GM12878 (cell line): ENCODE measurements at regions not wholly inside any gene's neighbourhood (a gene's known extent, or its start where the extent isn't known, plus 50 kb on each side); places are given as distances from the start of the nearest gene placed in this dataset.
"Not testable (repeated sequence)": the region's sequence is repeated elsewhere in the genome, so short reads cannot be mapped to it uniquely, and the experiment has no call there.

Experiments
- ATAC-seq: fragments of 200-7000 bp; cut with Tn5 transposase; 3 replicates; pipeline ENCODE4 v1.9.1; 2020; ENCODE audit warnings: mild to moderate bottlenecking, moderate library complexity
- BruUV-seq: library from RNA; stranded (reverse); fragments of 400-500 nt; replicated peaks from 2 replicates; lab custom pipeline; 2021; lab: Mats Ljungman, UMichigan
- CTCF ChIA-PET: fragments of 300-600 bp; sonication (Branson Sonifier 250); formaldehyde crosslinking; extraction: SDS; loops from one replicate; lab custom pipeline; 2021; ENCODE audit warnings: inconsistent platforms; lab: Yijun Ruan, JAX
- POLR2A ChIA-PET: fragments of 350-600 bp; formaldehyde crosslinking; extraction: SDS; loops from one replicate; lab custom pipeline; 2021; ENCODE audit warnings: inconsistent platforms; lab: Charles Lee
- RAD21 ChIA-PET: fragments of 300-600 bp; sonication (Branson Sonifier 250); formaldehyde crosslinking; loops from one replicate; lab custom pipeline; 2023; ENCODE audit warnings: antibody characterized with exemption; ENCODE audit not compliant: unreplicated experiment; lab: Charles Lee
- SMC1A ChIA-PET: fragments of 300-600 bp; sonication (Branson Sonifier 250); formaldehyde crosslinking; loops from one replicate; lab custom pipeline; 2023; ENCODE audit not compliant: unreplicated experiment, uncharacterized antibody; lab: Charles Lee
- DNase-seq: peaks from one replicate; pipeline ENCODE4 v3.0.0-alpha.2; 2011; ENCODE audit warnings: low read depth, low spot score
- FAIRE-seq: peaks from 3 replicates; lab custom pipeline; 2011; peaks lifted over from hg19 to GRCh38; lab: Jason Lieb, UNC
- H2AFZ ChIP-seq: 2 replicates; pipeline ENCODE4 v1.6.0; 2011; ENCODE audit warnings: low read depth, low read length, control low read depth; ENCODE audit not compliant: control insufficient read depth
- H3K27ac ChIP-seq: 2 replicates; pipeline ENCODE4 v1.5.1; 2011; ENCODE audit warnings: control low read depth; ENCODE audit not compliant: control insufficient read depth, insufficient read depth
- H3K27me3 ChIP-seq, 2 experiments: replicated peaks in 1 of 2; 2 replicates each; pipeline versions ENCODE4 v1.6.0 to v1.6.1; 2011; ENCODE audit warnings: low read length in 1 of 2; ENCODE audit not compliant: control insufficient read depth in 2 of 2, insufficient read depth in 2 of 2
- H3K36me3 ChIP-seq, 2 experiments: 2 replicates each; pipeline ENCODE4 v1.5.1; 2011; ENCODE audit warnings: low read length in 1 of 2; ENCODE audit not compliant: control insufficient read depth in 2 of 2, insufficient read depth in 2 of 2
- H3K4me1 ChIP-seq: 2 replicates; pipeline ENCODE4 v1.6.1; 2011; ENCODE audit warnings: mild to moderate bottlenecking, low read length, moderate library complexity, mixed read lengths; ENCODE audit not compliant: control insufficient read depth, insufficient read depth
- H3K4me2 ChIP-seq: 2 replicates; pipeline ENCODE4 v1.6.0; 2011; ENCODE audit warnings: control low read depth; ENCODE audit not compliant: control insufficient read depth, insufficient read depth
- H3K4me3 ChIP-seq: fragments of 200-600 bp; sonication (generic); 2 replicates; pipeline ENCODE4 v1.5.1; 2016
- H3K79me2 ChIP-seq: 2 replicates; pipeline ENCODE4 v1.6.0; 2011; ENCODE audit warnings: low read length; ENCODE audit not compliant: control insufficient read depth, insufficient read depth
- H3K9ac ChIP-seq: 2 replicates; pipeline ENCODE4 v1.8.0; 2011; ENCODE audit warnings: low read length, control low read depth, mixed read lengths; ENCODE audit not compliant: control insufficient read depth, insufficient read depth
- H3K9me3 ChIP-seq: replicated peaks from 3 replicates; pipeline ENCODE4 v1.5.1; 2011; ENCODE audit warnings: mild to moderate bottlenecking, low read length; ENCODE audit not compliant: control insufficient read depth, insufficient read depth
- H4K20me1 ChIP-seq: 2 replicates; pipeline ENCODE4 v1.6.0; 2011; ENCODE audit not compliant: control insufficient read depth, insufficient read depth
- BCL11A ChIP-seq: IDR thresholded peaks from 2 replicates; pipeline ENCODE4 v1.6.1; 2011; ENCODE audit warnings: low read depth, low read length
- BCLAF1 ChIP-seq: fragments of 450-650 bp; IDR thresholded peaks from 2 replicates; pipeline ENCODE4 v1.6.1; 2017; ENCODE audit warnings: antibody characterized with exemption, mild to moderate bottlenecking, moderate library complexity
- BMI1 ChIP-seq: fragments of 450-650 bp; IDR thresholded peaks from 2 replicates; pipeline ENCODE4 v1.6.1; 2016; ENCODE audit warnings: mild to moderate bottlenecking, moderate library complexity, borderline replicate concordance
- CREB1 ChIP-seq: IDR thresholded peaks from 2 replicates; pipeline ENCODE4 v1.6.1; 2012; ENCODE audit warnings: low read depth, mild to moderate bottlenecking, inconsistent platforms
- FOXM1 ChIP-seq: IDR thresholded peaks from 2 replicates; pipeline ENCODE4 v1.6.1; 2012; ENCODE audit warnings: low read depth, mild to moderate bottlenecking, inconsistent platforms, low read length, moderate library complexity
- GABPA ChIP-seq: IDR thresholded peaks from 2 replicates; pipeline ENCODE4 v1.6.1; 2014; ENCODE audit warnings: antibody characterized with exemption, low read depth, mild to moderate bottlenecking, inconsistent platforms
- KLF5 ChIP-seq: fragments of 450-650 bp; IDR thresholded peaks from 2 replicates; pipeline ENCODE4 v1.6.1; 2014; ENCODE audit warnings: mild to moderate bottlenecking; ENCODE audit not compliant: partially characterized antibody
- NBN ChIP-seq: fragments of 450-650 bp; IDR thresholded peaks from 2 replicates; pipeline ENCODE4 v1.6.1; 2016
- NFYB ChIP-seq: IDR thresholded peaks from 2 replicates; pipeline ENCODE4 v1.6.1; 2011; ENCODE audit warnings: low read depth, mild to moderate bottlenecking, low read length, improper control_type of control experiment, moderate library complexity; ENCODE audit not compliant: insufficient read depth
- RFX5 ChIP-seq: IDR thresholded peaks from 2 replicates; pipeline ENCODE4 v1.6.1; 2011; ENCODE audit warnings: low read depth, low read length, improper control_type of control experiment
- YY1 ChIP-seq: IDR thresholded peaks from 2 replicates; pipeline ENCODE4 v1.6.1; 2011; ENCODE audit warnings: low read depth, mild to moderate bottlenecking, low read length
- WGBS: methylation state at CpG from one replicate; pipeline ENCODE4 v1.1.6; 2016; ENCODE audit warnings: low lambda C conversion rate; ENCODE audit not compliant: insufficient replicate concordance, insufficient coverage; ENCODE audit errors: missing lambda C conversion rate; 5-methylcytosine and 5-hydroxymethylcytosine counted together
- in situ Hi-C: fragments of 300-500 bp; cut with MboI; formaldehyde crosslinking; loops from 9 replicates; pipeline ENCODE4 v1.14.3; 2018; ENCODE audit warnings: mixed read lengths
- intact Hi-C: fragments of 100-400 bp; cut with micrococcal nuclease; formaldehyde crosslinking; loops from one replicate; pipeline ENCODE4 v1.14.2; 2022; ENCODE audit not compliant: unreplicated experiment
- TF ChIP-seq, protein P1 (sequence below): IDR thresholded peaks from 2 replicates; pipeline ENCODE4 v1.6.1; 2011; ENCODE audit warnings: borderline replicate concordance, low read depth, mild to moderate bottlenecking, moderate library complexity, low read length; ENCODE audit not compliant: insufficient read depth, poor library complexity, severe bottlenecking
- TF ChIP-seq, protein P2 (sequence below): IDR thresholded peaks from 2 replicates; pipeline ENCODE4 v1.6.1; 2011; ENCODE audit warnings: low read depth, low read length, improper control_type of control experiment, borderline replicate concordance

DNA sequence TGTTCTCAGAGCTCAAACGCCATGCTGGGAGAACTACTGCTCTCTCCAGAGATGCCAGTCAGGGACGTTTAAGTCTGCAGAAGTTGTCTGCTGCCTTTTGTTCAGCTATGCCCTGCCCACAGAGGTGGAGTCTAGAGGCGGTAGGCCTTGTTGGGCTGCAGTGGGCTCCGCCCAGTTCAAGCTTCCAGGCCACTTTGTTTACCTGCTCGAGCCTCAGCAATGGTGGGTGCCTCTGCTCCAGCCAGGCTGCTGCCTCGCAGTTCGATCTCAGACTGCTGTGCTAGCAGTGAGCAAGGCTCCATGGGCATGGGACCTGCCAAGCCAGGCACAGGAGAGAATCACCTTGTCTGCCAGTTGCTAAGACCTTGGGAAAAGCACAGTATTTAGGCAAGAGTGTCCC, 869.3 kb downstream of the TMTC2 start:
- H3K4me1 ChIP-seq, in situ Hi-C loops, H2AFZ ChIP-seq, intact Hi-C loops, H3K36me3 ChIP-seq, H3K9ac ChIP-seq, H3K79me2 ChIP-seq, H3K4me2 ChIP-seq, DNase-seq, H3K9me3 ChIP-seq, H3K27me3 ChIP-seq, BruUV-seq, H4K20me1 ChIP-seq, SMC1A ChIA-PET, RAD21 ChIA-PET, FAIRE-seq, H3K27ac ChIP-seq, CTCF ChIA-PET, ATAC-seq, H3K4me3 ChIP-seq, POLR2A ChIA-PET: not testable (repeated sequence)
- 27% methylated on average over 6 of the region's 7 CpGs for WGBS

DNA sequence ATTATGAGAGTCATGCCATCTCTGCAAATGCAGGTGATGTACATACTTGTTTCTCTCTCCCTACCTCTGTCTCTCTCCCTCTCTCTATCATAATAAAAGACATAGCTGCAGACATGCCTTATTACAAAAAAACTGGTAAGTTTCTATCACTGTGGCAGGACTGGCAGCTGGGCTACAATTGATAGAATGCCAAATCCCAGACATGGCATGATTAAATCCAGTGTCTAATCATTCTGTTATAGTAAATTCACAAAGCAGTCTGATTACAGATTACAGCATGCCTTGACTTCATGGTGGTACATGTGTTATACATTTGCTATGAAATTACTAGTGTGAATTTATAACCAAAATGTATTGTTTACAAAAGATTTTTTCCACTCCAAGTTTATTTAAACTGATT, 854.7 kb downstream of the TMTC2 start:
- no peak overlapping the region for H3K27ac ChIP-seq
- no peaks in the 10 kb centered on the region for H3K36me3 ChIP-seq
- intact Hi-C loops (no loop called here), in situ Hi-C loops (no loop called here)
- no peaks in the 10 kb centered on the region for H3K4me1 ChIP-seq
- H3K9ac ChIP-seq, result no peak overlapping the region
- ChIA-PET RAD21 (no interaction called here), POLR2A (no interaction called here), CTCF (no interaction called here), SMC1A (no interaction called here)
- no peak for DNase-seq
- no peaks in the 10 kb centered on the region for H3K27me3 ChIP-seq
- no peaks in the 10 kb centered on the region for H4K20me1 ChIP-seq
- BruUV-seq, result no TSS peak
- no peak for FAIRE-seq
- no peaks in the 10 kb centered on the region for H3K79me2 ChIP-seq
- ATAC-seq, result no peak
- no peak overlapping the region for H3K4me2 ChIP-seq
- no peak overlapping the region for H3K4me3 ChIP-seq
- H3K9me3 ChIP-seq, result no peaks in the 10 kb centered on the region; the same call in 2 of the 3 replicates
- no peak overlapping the region for H2AFZ ChIP-seq
- TF ChIP-seq NBN (no peak), FOXM1 (no peak), BMI1 (no peak), NFYB (no peak), GABPA (no peak), RFX5 (no peak), YY1 (no peak), BCLAF1 (no peak), KLF5 (no peak), BCL11A (no peak), CREB1 (no peak)
- TF ChIP-seq, protein P1, sequence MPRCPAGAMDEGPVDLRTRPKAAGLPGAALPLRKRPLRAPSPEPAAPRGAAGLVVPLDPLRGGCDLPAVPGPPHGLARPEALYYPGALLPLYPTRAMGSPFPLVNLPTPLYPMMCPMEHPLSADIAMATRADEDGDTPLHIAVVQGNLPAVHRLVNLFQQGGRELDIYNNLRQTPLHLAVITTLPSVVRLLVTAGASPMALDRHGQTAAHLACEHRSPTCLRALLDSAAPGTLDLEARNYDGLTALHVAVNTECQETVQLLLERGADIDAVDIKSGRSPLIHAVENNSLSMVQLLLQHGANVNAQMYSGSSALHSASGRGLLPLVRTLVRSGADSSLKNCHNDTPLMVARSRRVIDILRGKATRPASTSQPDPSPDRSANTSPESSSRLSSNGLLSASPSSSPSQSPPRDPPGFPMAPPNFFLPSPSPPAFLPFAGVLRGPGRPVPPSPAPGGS, result no peak
- TF ChIP-seq, protein P2, sequence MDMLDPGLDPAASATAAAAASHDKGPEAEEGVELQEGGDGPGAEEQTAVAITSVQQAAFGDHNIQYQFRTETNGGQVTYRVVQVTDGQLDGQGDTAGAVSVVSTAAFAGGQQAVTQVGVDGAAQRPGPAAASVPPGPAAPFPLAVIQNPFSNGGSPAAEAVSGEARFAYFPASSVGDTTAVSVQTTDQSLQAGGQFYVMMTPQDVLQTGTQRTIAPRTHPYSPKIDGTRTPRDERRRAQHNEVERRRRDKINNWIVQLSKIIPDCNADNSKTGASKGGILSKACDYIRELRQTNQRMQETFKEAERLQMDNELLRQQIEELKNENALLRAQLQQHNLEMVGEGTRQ, result no peak
